ENCODE measurements at regions not wholly inside any gene's neighbourhood (a gene's known extent, or its start where the extent isn't known, plus 50 kb on each side); places are given as distances from the start of the nearest gene placed in this dataset.

GRCh38 chr6:145247692-145248419 lies 487.5 kb downstream of the EPM2A start:
- no peak for DNase-seq

GRCh38 chr6:145250436-145250835 lies 484.9 kb downstream of the EPM2A start:
- no peak for DNase-seq

GRCh38 chr6:145252737-145253136 lies 482.6 kb downstream of the EPM2A start:
- DNase-seq, result no peak

- DNase-seq, result no peak
These were observed 480.5 kb downstream of the EPM2A start for GRCh38 chr6:145254649-145255401.

GRCh38 chr6:145257704-145258103 lies 477.6 kb downstream of the EPM2A start:
- DNase-seq, result no peak

- no peak for DNase-seq
These were observed 477.2 kb downstream of the EPM2A start for GRCh38 chr6:145258122-145258521.

GRCh38 chr6:145260484-145261175 lies 474.7 kb downstream of the EPM2A start:
- DNase-seq, result no peak

- no peak for DNase-seq
These were observed 473.6 kb downstream of the EPM2A start for GRCh38 chr6:145261758-145262157.

GRCh38 chr6:145262771-145263170 lies 472.5 kb downstream of the EPM2A start:
- DNase-seq, result no peak

- DNase-seq, result no peak
These were observed 471.5 kb downstream of the EPM2A start for GRCh38 chr6:145263778-145264211.

GRCh38 chr6:145266432-145267075 lies 468.8 kb downstream of the EPM2A start:
- no peak for DNase-seq

GRCh38 chr6:145267076-145267867 lies 468.0 kb downstream of the EPM2A start:
- DNase-seq, result no peak

GRCh38 chr6:145270464-145270863 lies 464.9 kb downstream of the EPM2A start:
- no peak for DNase-seq

GRCh38 chr6:145271040-145271439 lies 464.3 kb downstream of the EPM2A start:
- no peak for DNase-seq

- no peak for DNase-seq
These were observed 463.7 kb downstream of the EPM2A start for GRCh38 chr6:145271577-145271976.

GRCh38 chr6:145272246-145272645 lies 463.1 kb downstream of the EPM2A start:
- no peak for DNase-seq

- no peak for DNase-seq
These were observed 462.2 kb downstream of the EPM2A start for GRCh38 chr6:145273136-145273535.

GRCh38 chr6:145274083-145274482 lies 461.2 kb downstream of the EPM2A start:
- DNase-seq, result no peak

- DNase-seq, result no peak
These were observed 460.3 kb downstream of the EPM2A start for GRCh38 chr6:145275019-145275418.

- DNase-seq, result no peak
These were observed 459.5 kb downstream of the EPM2A start for GRCh38 chr6:145275787-145276186.

- DNase-seq, result no peak
These were observed 458.6 kb downstream of the EPM2A start for GRCh38 chr6:145276756-145277155.
